Neural crest cell (in vitro differentiated cells): ENCODE measurements at regions not wholly inside any gene's neighbourhood (a gene's known extent, or its start where the extent isn't known, plus 50 kb on each side); places are given as distances from the start of the nearest gene placed in this dataset.

Source experiments
- DNase-seq: peaks from one replicate; pipeline ENCODE4 v3.0.0; 2021; ENCODE audit warnings: low read depth, mixed read lengths, low spot score
- H3K27ac Mint-ChIP-seq: one replicate; pipeline ENCODE4 v1.8.0; 2021; ENCODE audit warnings: mild to moderate bottlenecking, mixed read lengths; ENCODE audit not compliant: unreplicated experiment
- H3K27me3 Mint-ChIP-seq: 2 replicates; pipeline ENCODE4 v1.8.0; 2021; ENCODE audit warnings: low read depth, mild to moderate bottlenecking, mixed read lengths
- H3K36me3 Mint-ChIP-seq: 2 replicates; pipeline ENCODE4 v1.8.0; 2021; ENCODE audit warnings: low read depth, mild to moderate bottlenecking, mixed read lengths
- H3K4me1 Mint-ChIP-seq: 2 replicates; pipeline ENCODE4 v1.8.0; 2021; ENCODE audit warnings: mixed read lengths
- H3K4me3 Mint-ChIP-seq: one replicate; pipeline ENCODE4 v1.8.0; 2021; ENCODE audit warnings: mild to moderate bottlenecking, mixed read lengths
- H3K9me3 Mint-ChIP-seq: 2 replicates; pipeline ENCODE4 v1.8.0; 2021; ENCODE audit warnings: mixed read lengths
- CTCF ChIP-seq: fragments of 200-600 bp; sonication (generic); conservative IDR thresholded peaks from 2 replicates; pipeline ENCODE4 v1.5.0; 2021; ENCODE audit warnings: antibody characterized with exemption, mild to moderate bottlenecking

- DNase-seq = no peak
- Mint-ChIP-seq H3K4me1 (no peaks in the 10 kb centered on the region), H3K9me3 (no peaks in the 10 kb centered on the region), H3K36me3 (no peaks in the 10 kb centered on the region), H3K27me3 (no peaks in the 10 kb centered on the region), H3K27ac (no peak overlapping the region), H3K4me3 (no peak overlapping the region)
- no peak for TF ChIP-seq CTCF
These were observed 409.4 kb upstream of the PTGER4 start for GRCh38 chr5:40270274-40270845.

- Mint-ChIP-seq H3K4me1 (no peaks in the 10 kb centered on the region), H3K9me3 (no peaks in the 10 kb centered on the region), H3K36me3 (no peaks in the 10 kb centered on the region), H3K4me3 (no peak overlapping the region), H3K27ac (no peak overlapping the region), H3K27me3 (peaks cover 2% of the 10 kb centered on the region)
- TF ChIP-seq CTCF = no peak
- DNase-seq = no peak
These were observed 411.6 kb upstream of the PTGER4 start for GRCh38 chr5:40268088-40268487.

GRCh38 chr5:40266952-40267351 is 412.8 kb upstream of the PTGER4 start:
- Mint-ChIP-seq H3K4me3 (no peak overlapping the region), H3K9me3 (no peaks in the 10 kb centered on the region), H3K4me1 (no peaks in the 10 kb centered on the region), H3K27me3 (peaks cover 2% of the 10 kb centered on the region), H3K27ac (no peak overlapping the region), H3K36me3 (no peaks in the 10 kb centered on the region)
- DNase-seq = no peak
- TF ChIP-seq CTCF = no peak

- TF ChIP-seq CTCF = no peak
- H3K4me3 Mint-ChIP-seq = no peak overlapping the region
- peaks cover 2% of the 10 kb centered on the region for H3K27me3 Mint-ChIP-seq
- no peak overlapping the region for H3K27ac Mint-ChIP-seq
- H3K9me3 Mint-ChIP-seq = no peaks in the 10 kb centered on the region
- H3K4me1 Mint-ChIP-seq = no peaks in the 10 kb centered on the region
- no peaks in the 10 kb centered on the region for H3K36me3 Mint-ChIP-seq
- no peak for DNase-seq
These were observed 417.7 kb upstream of the PTGER4 start for GRCh38 chr5:40261984-40262383.

- Mint-ChIP-seq H3K27me3 (peaks cover 2% of the 10 kb centered on the region), H3K27ac (no peak overlapping the region)
These were observed 419.4 kb upstream of the PTGER4 start for GRCh38 chr5:40260361-40260760.

More at GRCh38 chr5:40260361-40260760, 419.4 kb upstream of the PTGER4 start:
- no peaks in the 10 kb centered on the region for H3K36me3 Mint-ChIP-seq
- no peak overlapping the region for H3K4me3 Mint-ChIP-seq
- no peak for TF ChIP-seq CTCF
- no peak for DNase-seq
- no peaks in the 10 kb centered on the region for H3K4me1 Mint-ChIP-seq
- no peaks in the 10 kb centered on the region for H3K9me3 Mint-ChIP-seq
